IMR-90 (cell line): ENCODE measurements at regions not wholly inside any gene's neighbourhood (a gene's known extent, or its start where the extent isn't known, plus 50 kb on each side); places are given as distances from the start of the nearest gene placed in this dataset.

Experiments
- ATAC-seq: fragments of 200-7000 bp; cut with Tn5 transposase; 2 replicates; pipeline ENCODE4 v1.9.1; 2020; ENCODE audit warnings: low read depth, mild to moderate bottlenecking, moderate library complexity
- BruUV-seq: library from RNA; stranded (reverse); fragments of 400-500 nt; replicated peaks from 2 replicates; lab custom pipeline; 2021; lab: Mats Ljungman, UMichigan
- CTCF ChIA-PET: fragments of 300-600 bp; formaldehyde crosslinking; extraction: SDS; loops from one replicate; lab custom pipeline; 2021; ENCODE audit warnings: antibody characterized with exemption; lab: Yijun Ruan, JAX
- POLR2A ChIA-PET: fragments of 300-600 bp; sonication (Branson Sonifier 250); formaldehyde crosslinking; loops from one replicate; lab custom pipeline; 2022; ENCODE audit warnings: antibody characterized with exemption; ENCODE audit not compliant: unreplicated experiment; lab: Charles Lee
- DNase-seq: peaks from one replicate; pipeline ENCODE4 v3.0.0; 2013
- H2AFZ ChIP-seq: replicated peaks from 2 replicates; pipeline ENCODE3; 2013; ENCODE audit warnings: low read length, mild to moderate bottlenecking; ENCODE audit not compliant: poor library complexity
- H2AK5ac ChIP-seq: 2 replicates; pipeline ENCODE4 v1.6.1; 2013; ENCODE audit warnings: low read depth, low read length, inconsistent platforms
- H2AK9ac ChIP-seq: replicated peaks from 2 replicates; pipeline ENCODE3; 2013; ENCODE audit warnings: mild to moderate bottlenecking, low read depth, low read length, moderate library complexity; ENCODE audit not compliant: poor library complexity
- H2BK120ac ChIP-seq: 2 replicates; pipeline ENCODE4 v1.6.1; 2013; ENCODE audit warnings: low read depth, low read length, inconsistent platforms
- H2BK15ac ChIP-seq: 3 replicates; pipeline ENCODE4 v1.6.1; 2013; ENCODE audit warnings: low read depth, low read length, inconsistent platforms
- H2BK20ac ChIP-seq: 2 replicates; pipeline ENCODE4 v1.6.1; 2013; ENCODE audit warnings: low read depth, mild to moderate bottlenecking, inconsistent platforms, low read length, moderate library complexity
- H2BK5ac ChIP-seq: 2 replicates; pipeline ENCODE4 v1.6.1; 2013; ENCODE audit warnings: mild to moderate bottlenecking, low read depth, low read length, inconsistent platforms; ENCODE audit not compliant: poor library complexity, severe bottlenecking
- H3K14ac ChIP-seq: replicated peaks from 2 replicates; pipeline ENCODE4 v1.6.1; 2013; ENCODE audit warnings: low read depth, low read length, inconsistent platforms
- H3K18ac ChIP-seq: 2 replicates; pipeline ENCODE4 v1.6.1; 2013; ENCODE audit warnings: low read depth, low read length, control low read depth
- H3K23ac ChIP-seq: 2 replicates; pipeline ENCODE4 v1.6.1; 2013; ENCODE audit warnings: low read depth, low read length, inconsistent platforms
- H3K27ac ChIP-seq: 2 replicates; pipeline ENCODE4 v1.5.1; 2013; ENCODE audit warnings: mild to moderate bottlenecking, control low read depth, low read length; ENCODE audit not compliant: insufficient read depth
- H3K27me3 ChIP-seq: 2 replicates; pipeline ENCODE4 v1.6.1; 2013; ENCODE audit warnings: low read length; ENCODE audit not compliant: control insufficient read depth, insufficient read depth
- H3K36me3 ChIP-seq: 2 replicates; pipeline ENCODE4 v1.6.1; 2013; ENCODE audit warnings: low read length, mixed read lengths; ENCODE audit not compliant: control insufficient read depth, insufficient read depth
- H3K4ac ChIP-seq: 2 replicates; pipeline ENCODE4 v1.6.1; 2013; ENCODE audit warnings: low read depth, low read length, inconsistent platforms
- H3K4me1 ChIP-seq: 2 replicates; pipeline ENCODE4 v1.6.1; 2013; ENCODE audit warnings: low read length, mixed read lengths; ENCODE audit not compliant: control insufficient read depth, insufficient read depth
- H3K4me2 ChIP-seq: 2 replicates; pipeline ENCODE4 v1.6.1; 2013; ENCODE audit warnings: low read depth, mild to moderate bottlenecking, control low read depth, low read length, moderate library complexity
- H3K4me3 ChIP-seq: 2 replicates; pipeline ENCODE4 v1.5.1; 2013; ENCODE audit warnings: low read depth, mild to moderate bottlenecking, control low read depth, low read length, moderate library complexity; ENCODE audit not compliant: insufficient read depth
- H3K56ac ChIP-seq: 2 replicates; pipeline ENCODE4 v1.6.1; 2013; ENCODE audit warnings: low read length, inconsistent platforms; ENCODE audit not compliant: insufficient read depth; ENCODE audit errors: extremely low read depth
- H3K79me1 ChIP-seq, 2 experiments: 2 replicates each; pipeline ENCODE4 v1.6.1; 2013; ENCODE audit warnings: low read length in 2 of 2, inconsistent platforms in 1 of 2, low read depth in 1 of 2
- H3K9ac ChIP-seq: 2 replicates; pipeline ENCODE4 v1.6.1; 2013; ENCODE audit warnings: low read depth, low read length, control low read depth
- H3K9me1 ChIP-seq: 2 replicates; pipeline ENCODE4 v1.6.1; 2013; ENCODE audit warnings: low read length, inconsistent platforms; ENCODE audit not compliant: insufficient read depth
- H3K9me3 ChIP-seq: 2 replicates; pipeline ENCODE4 v1.6.1; 2013; ENCODE audit warnings: low read length; ENCODE audit not compliant: control insufficient read depth, insufficient read depth
- H4K20me1 ChIP-seq: 2 replicates; pipeline ENCODE4 v1.6.1; 2013; ENCODE audit warnings: low read length, inconsistent platforms; ENCODE audit not compliant: insufficient read depth
- H4K5ac ChIP-seq: 2 replicates; pipeline ENCODE4 v1.6.1; 2013; ENCODE audit warnings: mild to moderate bottlenecking, low read depth, low read length, control low read depth
- H4K8ac ChIP-seq, 2 experiments: 2 replicates each; pipeline ENCODE4 v1.6.1; 2013; ENCODE audit warnings: low read depth in 2 of 2, low read length in 2 of 2, control low read depth in 1 of 2, inconsistent platforms in 1 of 2
- H4K91ac ChIP-seq: 2 replicates; pipeline ENCODE4 v1.6.1; 2013; ENCODE audit warnings: low read depth, low read length, inconsistent platforms; ENCODE audit not compliant: insufficient read depth
- BHLHE40 ChIP-seq: fragments of 150-350 bp; IDR thresholded peaks from 2 replicates; pipeline ENCODE4 v1.6.1; 2016; ENCODE audit warnings: mild to moderate bottlenecking, low read depth, low read length
- CEBPB ChIP-seq: IDR thresholded peaks from 2 replicates; pipeline ENCODE4 v1.6.1; 2012; ENCODE audit warnings: low read depth, low read length, improper control_type of control experiment
- ELK1 ChIP-seq: fragments of 150-350 bp; IDR thresholded peaks from 2 replicates; pipeline ENCODE4 v1.6.1; 2016; ENCODE audit warnings: low read depth, mild to moderate bottlenecking, low read length, moderate library complexity, borderline replicate concordance
- MXI1 ChIP-seq: IDR thresholded peaks from 2 replicates; pipeline ENCODE4 v1.6.1; 2012; ENCODE audit warnings: low read depth, mild to moderate bottlenecking, low read length, moderate library complexity, borderline replicate concordance
- NFE2L2 ChIP-seq: fragments of 150-350 bp; IDR thresholded peaks from 2 replicates; pipeline ENCODE4 v1.6.1; 2016; ENCODE audit warnings: low read depth, mild to moderate bottlenecking, low read length
- RFX5 ChIP-seq: IDR thresholded peaks from 2 replicates; pipeline ENCODE4 v1.8.0; 2012; ENCODE audit warnings: low read depth, mild to moderate bottlenecking, low read length, moderate library complexity
- USF2 ChIP-seq: fragments of 150-350 bp; IDR thresholded peaks from 2 replicates; pipeline ENCODE4 v1.6.1; 2017; ENCODE audit warnings: mild to moderate bottlenecking, antibody characterized with exemption, low read length, low read depth
- WGBS, 2 experiments: methylation state at CpG; one replicate each; pipeline versions ENCODE4 v1.1.5 to v1.1.7; 2013; ENCODE audit warnings: missing lambda C conversion rate in 2 of 2; ENCODE audit not compliant: insufficient read length in 1 of 2; ENCODE audit errors: extremely low coverage in 2 of 2; 5-methylcytosine and 5-hydroxymethylcytosine counted together
- dilution Hi-C: fragments of 300-500 bp; cut with HindIII; formaldehyde crosslinking; loops from one replicate; pipeline ENCODE4 v1.14.3; 2018; ENCODE audit warnings: low sequenced_read_pairs; ENCODE audit not compliant: unreplicated experiment
- in situ Hi-C: fragments of 300-500 bp; cut with MboI; formaldehyde crosslinking; loops from 3 replicates; pipeline ENCODE4 v1.14.3; 2019; ENCODE audit warnings: low sequenced_read_pairs, inconsistent platforms, mixed read lengths
- intact Hi-C: fragments of 100-400 bp; cut with micrococcal nuclease; formaldehyde crosslinking; loops from 2 replicates; pipeline ENCODE4 v1.10.0; 2022

GRCh38 chr5:96566833-96567587, 95.2 kb upstream of the CAST start (continued):
- no peak for TF ChIP-seq RFX5

- Histone ChIP-seq H3K36me3 (no peaks in the 10 kb centered on the region), H2BK120ac (no peak overlapping the region), H3K4me2 (no peak overlapping the region), H4K5ac (no peak overlapping the region), H3K9me1 (peaks cover 14% of the 10 kb centered on the region), H3K27me3 (no peaks in the 10 kb centered on the region), H3K9me3 (no peaks in the 10 kb centered on the region), H3K23ac (no peak overlapping the region), H3K4me1 (peaks cover 17% of the 10 kb centered on the region), H2AFZ (no peak overlapping the region), H3K27ac (no peak overlapping the region), H3K14ac (no peak overlapping the region), H3K4me3 (no peak overlapping the region), H3K56ac (no peak overlapping the region), H2AK9ac (no peak overlapping the region), H2BK20ac (no peak overlapping the region; the same call in 1 of the 2 replicates), H3K4ac (no peak overlapping the region), H3K18ac (no peak overlapping the region), H4K20me1 (no peaks in the 10 kb centered on the region; the same call in 1 of the 2 replicates), H3K9ac (no peak overlapping the region), H3K79me1 (no peaks in the 10 kb centered on the region), H2BK5ac (no peak overlapping the region), H2BK15ac (peak overlapping the region; percentile 10), H4K91ac (no peak overlapping the region; the same call in 1 of the 2 replicates), H2AK5ac (no peak overlapping the region; the same call in 1 of the 2 replicates), H4K8ac (no peak overlapping the region; a peak in 1 of 4 replicates)
- no TSS peak for BruUV-seq
- dilution Hi-C loops (no loop called here), intact Hi-C loops (no loop called here), in situ Hi-C loops (no loop called here)
- no peak for DNase-seq
- no peak for ATAC-seq
- CTCF ChIA-PET = no interaction called here
- POLR2A ChIA-PET = no interaction called here
- no CpG with 5 or more reads among the region's 4 CpGs for WGBS, 2 experiments
- no peak for TF ChIP-seq BHLHE40
- no peak for TF ChIP-seq ELK1
- TF ChIP-seq CEBPB = no peak
- TF ChIP-seq NFE2L2 = no peak
- no peak for TF ChIP-seq USF2
- no peak for TF ChIP-seq MXI1
Observed at GRCh38 chr5:96569332-96569731, 92.8 kb upstream of the CAST start.
